ENCODE measurements at regions not wholly inside any gene's neighbourhood (a gene's known extent, or its start where the extent isn't known, plus 50 kb on each side); places are given as distances from the start of the nearest gene placed in this dataset.

GRCh38 chr18:27771571-27771970 is 405.4 kb downstream of the CDH2 start:
- no peak overlapping the region for H3K4me3 ChIP-seq
- no peaks in the 10 kb centered on the region for H3K27me3 ChIP-seq
- no peak for TF ChIP-seq Cebpa-rat (IDR thresholded peaks at IDR 0.05)
- H3K4me2 ChIP-seq = no peak overlapping the region
- H3K9ac ChIP-seq = no peak overlapping the region
- no peaks in the 10 kb centered on the region for H3K9me3 ChIP-seq
- no peak overlapping the region for H3K27ac ChIP-seq
- no peaks in the 10 kb centered on the region for H3K4me1 ChIP-seq
- H3K36me3 ChIP-seq = no peaks in the 10 kb centered on the region
- no peaks in the 10 kb centered on the region for H4K20me1 ChIP-seq

DNA sequence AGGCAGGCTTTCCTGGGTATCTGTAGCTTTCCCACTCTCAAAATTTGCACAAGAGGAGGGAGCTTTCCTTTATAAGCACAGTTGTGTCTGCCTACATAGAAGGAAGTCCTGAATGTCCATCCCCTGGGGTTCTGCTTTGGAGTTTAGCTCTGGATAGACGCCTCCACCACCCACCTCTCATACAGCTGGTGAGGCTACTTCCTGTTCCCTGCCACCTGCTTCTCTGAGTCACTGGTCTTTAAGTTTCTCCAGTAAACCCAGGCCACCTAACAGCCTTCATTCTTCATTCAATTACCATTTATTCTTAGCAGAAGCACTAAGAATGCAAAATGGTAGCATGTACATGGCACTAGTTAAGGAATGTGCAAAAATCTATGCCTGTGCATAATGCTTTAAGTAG is 407.8 kb downstream of the CDH2 start:
- Histone ChIP-seq H3K27me3 (no peaks in the 10 kb centered on the region), H3K4me1 (no peaks in the 10 kb centered on the region), H3K4me3 (no peak overlapping the region), H4K20me1 (no peaks in the 10 kb centered on the region), H3K4me2 (no peak overlapping the region), H3K9ac (no peak overlapping the region), H3K27ac (no peak overlapping the region), H3K36me3 (no peaks in the 10 kb centered on the region), H3K9me3 (no peaks in the 10 kb centered on the region)
- no peak for TF ChIP-seq Cebpa-rat (IDR thresholded peaks at IDR 0.05)

DNA sequence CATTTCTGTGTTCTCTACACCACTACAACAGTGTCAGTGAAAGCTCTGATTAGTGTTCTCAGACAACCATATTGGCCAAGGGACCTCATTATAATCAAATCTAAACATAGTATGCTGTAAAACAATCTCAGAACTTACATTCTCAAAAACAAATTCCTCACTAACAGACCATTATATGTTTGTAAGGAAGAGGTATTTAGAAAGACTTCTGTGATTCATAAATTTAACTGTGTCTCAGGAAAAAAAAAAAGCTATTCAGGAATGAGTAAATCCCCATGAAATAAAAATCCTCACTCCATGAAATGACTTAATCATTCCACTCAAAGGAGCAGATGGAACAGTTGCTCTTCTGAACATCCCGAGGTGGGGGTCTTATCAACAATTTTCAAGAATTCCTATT is 413.0 kb downstream of the CDH2 start:
- TF ChIP-seq Cebpa-rat (IDR thresholded peaks at IDR 0.05) = no peak
- Histone ChIP-seq H3K4me2 (no peak overlapping the region), H3K27me3 (no peaks in the 10 kb centered on the region), H3K4me1 (no peaks in the 10 kb centered on the region), H3K4me3 (no peak overlapping the region), H3K36me3 (no peaks in the 10 kb centered on the region), H3K27ac (no peak overlapping the region), H3K9ac (no peak overlapping the region), H3K9me3 (no peaks in the 10 kb centered on the region), H4K20me1 (no peaks in the 10 kb centered on the region)

GRCh38 chr18:27763341-27763740 is 413.6 kb downstream of the CDH2 start:
- H3K9me3 ChIP-seq = no peaks in the 10 kb centered on the region
- no peak overlapping the region for H3K27ac ChIP-seq
- no peak overlapping the region for H3K4me3 ChIP-seq
- H3K4me2 ChIP-seq = no peak overlapping the region
- H4K20me1 ChIP-seq = no peaks in the 10 kb centered on the region
- H3K9ac ChIP-seq = no peak overlapping the region
- no peaks in the 10 kb centered on the region for H3K27me3 ChIP-seq
- H3K4me1 ChIP-seq = no peaks in the 10 kb centered on the region
- no peaks in the 10 kb centered on the region for H3K36me3 ChIP-seq
- TF ChIP-seq Cebpa-rat (IDR thresholded peaks at IDR 0.05) = no peak

DNA sequence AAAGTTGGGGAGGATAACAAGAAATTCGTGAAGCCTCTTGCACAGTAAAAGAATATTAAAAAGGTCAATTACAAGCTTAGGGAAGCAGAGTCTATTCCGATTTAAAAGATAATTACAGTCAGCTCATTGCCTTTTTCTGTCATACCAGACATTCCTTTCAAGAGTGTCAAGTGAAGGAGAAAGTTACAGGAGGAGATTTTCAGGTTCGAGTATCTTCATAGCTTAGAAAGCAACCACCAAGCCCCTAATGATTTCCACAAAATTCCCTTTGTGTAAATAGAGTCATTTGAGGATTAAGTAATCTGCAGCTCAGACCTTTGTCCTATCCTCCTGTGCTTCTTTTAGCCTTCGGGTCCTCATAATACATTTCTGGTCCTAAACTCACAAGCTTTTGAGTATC is 414.9 kb downstream of the CDH2 start:
- Histone ChIP-seq H3K36me3 (no peaks in the 10 kb centered on the region), H3K27me3 (no peaks in the 10 kb centered on the region), H4K20me1 (no peaks in the 10 kb centered on the region), H3K4me1 (no peaks in the 10 kb centered on the region), H3K4me3 (no peak overlapping the region), H3K4me2 (no peak overlapping the region), H3K9ac (no peak overlapping the region), H3K27ac (no peak overlapping the region), H3K9me3 (no peaks in the 10 kb centered on the region)
- no peak for TF ChIP-seq Cebpa-rat (IDR thresholded peaks at IDR 0.05)

DNA sequence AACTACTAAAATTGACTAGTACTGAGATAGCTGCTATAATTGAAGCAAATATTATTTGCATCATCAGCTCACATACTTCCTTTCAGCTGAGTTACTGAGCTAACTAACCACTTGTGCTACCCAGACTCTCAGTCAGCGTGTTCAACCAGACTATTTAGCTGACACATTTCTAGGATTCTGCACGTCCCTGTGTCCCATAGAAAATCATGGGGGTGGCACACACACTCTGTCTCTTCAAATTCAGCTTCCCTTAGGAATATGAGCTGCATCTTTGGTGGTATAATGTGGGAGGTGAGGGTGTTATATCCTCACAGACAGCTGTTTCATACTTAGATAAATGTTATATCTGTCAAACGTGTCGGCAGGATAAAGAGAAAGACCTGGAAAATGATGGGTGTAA is 424.0 kb downstream of the CDH2 start:
- Histone ChIP-seq H3K4me1 (no peaks in the 10 kb centered on the region), H4K20me1 (no peaks in the 10 kb centered on the region), H3K27me3 (no peaks in the 10 kb centered on the region), H3K4me3 (no peak overlapping the region), H3K9me3 (no peaks in the 10 kb centered on the region), H3K4me2 (no peak overlapping the region), H3K27ac (no peak overlapping the region), H3K9ac (no peak overlapping the region), H3K36me3 (no peaks in the 10 kb centered on the region)
- TF ChIP-seq Cebpa-rat (IDR thresholded peaks at IDR 0.05) = no peak

DNA sequence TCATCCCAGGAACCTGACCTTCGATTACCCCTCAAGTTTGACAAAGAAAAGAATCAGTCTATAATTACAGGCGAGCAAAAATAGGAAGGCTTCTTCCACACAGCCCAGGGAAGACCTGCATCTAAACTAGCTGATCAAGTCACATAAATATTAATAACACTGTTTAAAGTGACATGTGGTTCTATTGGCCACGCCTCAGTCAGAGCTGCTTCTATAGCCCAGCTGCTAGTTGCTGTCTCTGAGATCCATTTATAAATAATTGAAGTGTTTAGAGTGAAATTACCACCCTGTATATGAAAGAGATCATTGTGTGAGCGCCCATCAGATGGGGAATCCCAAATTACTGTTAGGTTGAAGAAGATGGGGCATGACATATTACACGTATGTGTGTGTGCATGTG is 426.0 kb downstream of the CDH2 start:
- Histone ChIP-seq H3K27me3 (no peaks in the 10 kb centered on the region), H4K20me1 (no peaks in the 10 kb centered on the region), H3K4me2 (no peak overlapping the region), H3K9ac (no peak overlapping the region), H3K9me3 (no peaks in the 10 kb centered on the region), H3K4me3 (no peak overlapping the region), H3K27ac (no peak overlapping the region), H3K36me3 (no peaks in the 10 kb centered on the region), H3K4me1 (no peaks in the 10 kb centered on the region)
- no peak for TF ChIP-seq Cebpa-rat (IDR thresholded peaks at IDR 0.05)

GRCh38 chr18:27750014-27750413 is 426.9 kb downstream of the CDH2 start:
- no peaks in the 10 kb centered on the region for H3K36me3 ChIP-seq
- H3K9ac ChIP-seq = no peak overlapping the region
- no peaks in the 10 kb centered on the region for H4K20me1 ChIP-seq
- no peaks in the 10 kb centered on the region for H3K27me3 ChIP-seq
- no peak overlapping the region for H3K27ac ChIP-seq
- TF ChIP-seq Cebpa-rat (IDR thresholded peaks at IDR 0.05) = no peak
- no peak overlapping the region for H3K4me2 ChIP-seq
- no peaks in the 10 kb centered on the region for H3K4me1 ChIP-seq
- H3K9me3 ChIP-seq = no peaks in the 10 kb centered on the region
- H3K4me3 ChIP-seq = no peak overlapping the region

GRCh38 chr18:27749194-27749593 is 427.7 kb downstream of the CDH2 start:
- Histone ChIP-seq H3K9me3 (no peaks in the 10 kb centered on the region), H3K4me1 (no peaks in the 10 kb centered on the region), H3K27me3 (no peaks in the 10 kb centered on the region), H3K9ac (no peak overlapping the region), H3K27ac (no peak overlapping the region), H3K4me3 (no peak overlapping the region), H3K36me3 (no peaks in the 10 kb centered on the region), H4K20me1 (no peaks in the 10 kb centered on the region), H3K4me2 (no peak overlapping the region)
- no peak for TF ChIP-seq Cebpa-rat (IDR thresholded peaks at IDR 0.05)

GRCh38 chr18:27746241-27746640 is 430.7 kb downstream of the CDH2 start:
- H4K20me1 ChIP-seq = no peaks in the 10 kb centered on the region
- no peaks in the 10 kb centered on the region for H3K36me3 ChIP-seq
- no peak overlapping the region for H3K4me2 ChIP-seq
- TF ChIP-seq Cebpa-rat (IDR thresholded peaks at IDR 0.05) = no peak
- no peaks in the 10 kb centered on the region for H3K27me3 ChIP-seq
- no peak overlapping the region for H3K4me3 ChIP-seq
- no peaks in the 10 kb centered on the region for H3K9me3 ChIP-seq
- no peaks in the 10 kb centered on the region for H3K4me1 ChIP-seq
- H3K27ac ChIP-seq = no peak overlapping the region
- no peak overlapping the region for H3K9ac ChIP-seq

- H4K20me1 ChIP-seq = no peaks in the 10 kb centered on the region
- no peak overlapping the region for H3K27ac ChIP-seq
- peaks cover 4% of the 10 kb centered on the region; the same call in 1 of the 2 replicates for H3K9me3 ChIP-seq
- H3K4me3 ChIP-seq = no peak overlapping the region
- H3K36me3 ChIP-seq = no peaks in the 10 kb centered on the region
- TF ChIP-seq Cebpa-rat (IDR thresholded peaks at IDR 0.05) = no peak
- H3K27me3 ChIP-seq = no peaks in the 10 kb centered on the region
- H3K4me2 ChIP-seq = no peak overlapping the region
- no peaks in the 10 kb centered on the region for H3K4me1 ChIP-seq
- H3K9ac ChIP-seq = no peak overlapping the region
These were observed 441.8 kb downstream of the CDH2 start for GRCh38 chr18:27735117-27735516.

Data from BLaER1 (cell line).